Stimulated activated CD8-positive, alpha-beta memory T cell treated with anti-CD3 and anti-CD28 coated beads, Interleukin-12 subunit alpha, Interleukin-12 subunit beta, amount 100 ng/mL, for 1 hour (primary cell): ENCODE measurements at regions not wholly inside any gene's neighbourhood (a gene's known extent, or its start where the extent isn't known, plus 50 kb on each side); places are given as distances from the start of the nearest gene placed in this dataset.

ENCODE experiments used
- DNase-seq: peaks from one replicate; pipeline ENCODE4 v3.0.0-alpha.2; 2020; ENCODE audit warnings: low read depth

GRCh38 chr2:118665784-118666529 lies 181.5 kb downstream of the EN1 start:
- no peak for DNase-seq

GRCh38 chr2:118661179-118661578 lies 186.3 kb downstream of the EN1 start:
- no peak for DNase-seq

- DNase-seq = no peak
Measured at GRCh38 chr2:118658596-118659198, 188.8 kb downstream of the EN1 start.

GRCh38 chr2:118657466-118657865 lies 190.0 kb downstream of the EN1 start:
- no peak for DNase-seq

GRCh38 chr2:118654945-118655344 lies 192.5 kb downstream of the EN1 start:
- no peak for DNase-seq

GRCh38 chr2:118650327-118650726 lies 197.1 kb downstream of the EN1 start:
- DNase-seq = no peak

- no peak for DNase-seq
Measured at GRCh38 chr2:118645876-118646275, 201.6 kb downstream of the EN1 start.

GRCh38 chr2:118644190-118644589 lies 203.3 kb downstream of the EN1 start:
- no peak for DNase-seq

- no peak for DNase-seq
Measured at GRCh38 chr2:118643294-118643693, 204.2 kb downstream of the EN1 start.

GRCh38 chr2:118642501-118642900 lies 204.9 kb downstream of the EN1 start:
- no peak for DNase-seq

GRCh38 chr2:118641711-118642110 lies 205.7 kb downstream of the EN1 start:
- no peak for DNase-seq

GRCh38 chr2:118639371-118639770 lies 208.1 kb downstream of the EN1 start:
- DNase-seq = no peak

- no peak for DNase-seq
Measured at GRCh38 chr2:118638453-118638852, 209.0 kb downstream of the EN1 start.

- no peak for DNase-seq
Measured at GRCh38 chr2:118635891-118636290, 211.6 kb downstream of the EN1 start.

GRCh38 chr2:118634876-118635275 lies 212.6 kb downstream of the EN1 start:
- DNase-seq = no peak

- DNase-seq = no peak
Measured at GRCh38 chr2:118633371-118634018, 214.0 kb downstream of the EN1 start.

- no peak for DNase-seq
Measured at GRCh38 chr2:118632921-118633320, 214.5 kb downstream of the EN1 start.

GRCh38 chr2:118627156-118627555 lies 220.3 kb downstream of the EN1 start:
- no peak for DNase-seq

- DNase-seq = no peak
Measured at GRCh38 chr2:118622913-118623312, 224.5 kb downstream of the EN1 start.

GRCh38 chr2:118622108-118622507 lies 225.3 kb downstream of the EN1 start:
- DNase-seq = no peak

- no peak for DNase-seq
Measured at GRCh38 chr2:118618279-118618678, 229.2 kb downstream of the EN1 start.

GRCh38 chr2:118616432-118616831 lies 231.0 kb downstream of the EN1 start:
- DNase-seq = no peak

- no peak for DNase-seq
Measured at GRCh38 chr2:118614841-118615271, 232.6 kb downstream of the EN1 start.
